ENCODE measurements at regions not wholly inside any gene's neighbourhood (a gene's known extent, or its start where the extent isn't known, plus 50 kb on each side); places are given as distances from the start of the nearest gene placed in this dataset.

DNA sequence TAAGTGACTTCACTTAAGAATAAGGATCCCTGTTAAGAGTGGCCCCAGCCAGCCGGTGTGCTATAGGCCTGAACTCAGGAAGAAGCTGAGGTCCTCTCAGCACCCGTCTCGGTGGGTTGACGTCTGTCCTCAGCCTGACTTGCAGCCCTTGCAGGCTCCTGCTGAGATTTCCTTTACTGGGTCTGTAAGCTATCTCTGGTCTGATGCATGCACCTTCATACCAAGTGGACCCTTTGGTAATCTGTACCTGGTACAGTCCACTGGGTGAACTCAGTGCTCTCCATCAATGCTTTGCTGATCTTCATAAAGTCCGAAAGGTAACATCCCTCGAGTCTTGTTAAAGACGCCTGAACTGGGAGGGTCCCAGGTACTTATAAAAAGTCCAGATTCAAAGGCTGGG is 212.0 kb upstream of the PPP2R3A start:
- Histone ChIP-seq H3K9me3 (no peaks in the 10 kb centered on the region), H3K27ac (no peak overlapping the region), H3K27me3 (no peaks in the 10 kb centered on the region), H3K4me3 (no peak overlapping the region), H3K36me3 (ENCODE audit: low read depth, missing control alignments) (no peaks in the 10 kb centered on the region), H3K4me1 (no peaks in the 10 kb centered on the region)
- intact Hi-C loops (cut with DNase I; ENCODE audit: low total_unique reads) = no loop called here
- TF ChIP-seq POLR2A (IDR thresholded peaks at IDR 0.05) (no peak), CTCF (IDR thresholded peaks at IDR 0.05) (no peak)
- WGBS, 2 donors = 86 to 95% methylated on average over 7 of the region's 7 CpGs
- no peak for DNase-seq

DNA sequence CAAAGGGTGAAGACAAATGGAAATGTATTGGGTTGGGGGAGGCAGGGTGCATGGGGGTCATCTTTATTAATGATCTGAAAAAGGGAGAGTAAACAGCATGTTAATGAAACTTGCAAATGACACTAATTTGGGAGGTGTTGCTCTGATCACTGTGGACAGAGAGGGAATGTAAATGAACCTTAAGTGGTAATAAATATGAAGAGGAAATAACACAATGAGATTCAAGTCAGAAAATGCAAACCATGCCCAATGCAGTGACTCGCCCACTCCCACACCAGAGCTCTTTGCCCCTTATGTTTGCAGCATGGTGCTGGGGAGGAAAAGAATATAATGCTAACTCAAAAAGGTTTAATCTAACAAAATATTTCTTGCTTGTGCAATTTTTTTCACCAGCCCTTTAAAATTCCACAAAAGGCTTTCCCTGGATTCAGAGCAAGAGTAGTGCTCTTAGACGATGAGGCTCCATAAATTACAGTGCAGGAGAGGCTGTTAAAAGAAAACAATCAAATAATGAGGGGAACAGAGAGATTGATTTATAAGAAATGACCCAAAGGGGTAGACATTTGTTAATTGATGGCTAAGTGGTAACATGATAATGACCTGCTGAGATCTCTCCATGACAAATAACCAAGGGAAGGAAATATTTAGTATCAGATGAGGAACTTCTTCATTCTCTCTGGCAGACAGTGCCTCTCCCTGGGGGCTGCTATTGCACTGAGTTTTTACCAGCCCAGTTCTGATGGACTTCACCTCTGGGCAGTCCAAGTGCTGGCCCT is 210.0 kb upstream of the PPP2R3A start:
- Histone ChIP-seq H3K36me3 (ENCODE audit: low read depth, missing control alignments) (no peaks in the 10 kb centered on the region), H3K4me1 (no peaks in the 10 kb centered on the region), H3K9me3 (no peaks in the 10 kb centered on the region), H3K27ac (no peak overlapping the region), H3K4me3 (no peak overlapping the region), H3K27me3 (no peaks in the 10 kb centered on the region)
- intact Hi-C loops (cut with DNase I; ENCODE audit: low total_unique reads) = no loop called here
- TF ChIP-seq POLR2A (IDR thresholded peaks at IDR 0.05) = no peak
- no peak for TF ChIP-seq CTCF (IDR thresholded peaks at IDR 0.05)
- WGBS, 2 donors = 62 to 66% methylated on average over 2 of the region's 2 CpGs
- no peak for DNase-seq

DNA sequence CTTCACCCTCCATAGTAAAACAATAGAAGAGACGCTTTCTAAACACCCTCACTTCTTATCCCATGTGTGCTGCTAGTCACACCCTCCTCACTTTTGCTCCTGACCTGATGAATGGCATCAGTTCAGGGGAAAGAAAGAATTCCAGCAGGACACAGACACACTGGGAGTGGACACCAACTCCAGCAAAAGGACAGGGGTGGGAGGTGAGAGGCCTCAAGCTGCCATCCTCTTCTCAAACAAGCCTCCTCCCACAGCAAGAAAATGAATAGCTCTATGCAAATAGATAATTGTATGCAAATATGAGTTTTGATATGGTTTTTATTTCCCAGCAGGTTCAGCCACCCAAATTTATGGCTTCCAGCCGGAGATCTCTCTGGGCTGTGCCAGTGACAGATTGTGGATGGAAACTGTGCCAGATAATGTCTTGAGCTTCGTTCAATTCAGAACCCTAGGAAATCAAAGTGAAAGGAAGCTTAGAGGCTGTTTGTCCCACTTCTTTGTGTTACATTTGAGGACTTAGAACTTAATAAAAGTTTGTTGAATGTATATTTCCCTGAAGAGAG is 209.3 kb upstream of the PPP2R3A start:
- DNase-seq = no peak
- intact Hi-C loops (cut with DNase I; ENCODE audit: low total_unique reads) = no loop called here
- WGBS, 2 donors = 57% methylated on average over 3 of the region's 3 CpGs

GRCh38 chr3:135757421-135757820 is 208.1 kb upstream of the PPP2R3A start:
- Histone ChIP-seq H3K27ac (no peak overlapping the region), H3K36me3 (ENCODE audit: low read depth, missing control alignments) (no peaks in the 10 kb centered on the region), H3K9me3 (no peaks in the 10 kb centered on the region), H3K4me3 (no peak overlapping the region), H3K27me3 (no peaks in the 10 kb centered on the region), H3K4me1 (no peaks in the 10 kb centered on the region)
- intact Hi-C loops (cut with DNase I; ENCODE audit: low total_unique reads) = no loop called here
- no peak for TF ChIP-seq CTCF (IDR thresholded peaks at IDR 0.05)
- TF ChIP-seq POLR2A (IDR thresholded peaks at IDR 0.05) = no peak
- WGBS, 2 donors = 92 to 99% methylated on average over 4 of the region's 4 CpGs
- no peak for DNase-seq

More for the DNA sequence above, 209.3 kb upstream of the PPP2R3A start:
- no peaks in the 10 kb centered on the region for H3K9me3 ChIP-seq
- H3K4me1 ChIP-seq = no peaks in the 10 kb centered on the region
- H3K36me3 ChIP-seq (ENCODE audit: low read depth, missing control alignments) = no peaks in the 10 kb centered on the region
- no peaks in the 10 kb centered on the region for H3K27me3 ChIP-seq
- H3K4me3 ChIP-seq = no peak overlapping the region
- no peak for TF ChIP-seq CTCF (IDR thresholded peaks at IDR 0.05)
- no peak overlapping the region for H3K27ac ChIP-seq

GRCh38 chr3:135758961-135759360 is 206.6 kb upstream of the PPP2R3A start:
- no peaks in the 10 kb centered on the region for H3K27me3 ChIP-seq

More at GRCh38 chr3:135758961-135759360, 206.6 kb upstream of the PPP2R3A start:
- intact Hi-C loops (cut with DNase I; ENCODE audit: low total_unique reads) = no loop called here
- Histone ChIP-seq H3K4me3 (no peak overlapping the region), H3K27ac (no peak overlapping the region), H3K4me1 (no peaks in the 10 kb centered on the region), H3K9me3 (no peaks in the 10 kb centered on the region), H3K36me3 (ENCODE audit: low read depth, missing control alignments) (no peaks in the 10 kb centered on the region)
- TF ChIP-seq CTCF (IDR thresholded peaks at IDR 0.05) (no peak), POLR2A (IDR thresholded peaks at IDR 0.05) (no peak)
- DNase-seq = no peak
- WGBS, 2 donors = 90 to 100% methylated on average over 1 of the region's 1 CpG
